GM23338 (cell line): ENCODE measurements at regions not wholly inside any gene's neighbourhood (a gene's known extent, or its start where the extent isn't known, plus 50 kb on each side); places are given as distances from the start of the nearest gene placed in this dataset.

Experiments used
- CREB1 ChIP-seq: fragments of 250-450 bp; sonication (Bioruptor Pico); IDR thresholded peaks from 2 replicates; pipeline ENCODE4 v1.5.0; 2020; ENCODE audit warnings: low read depth, mild to moderate bottlenecking, moderate library complexity
- EZH2 ChIP-seq: fragments of 200-600 bp; sonication (generic); IDR thresholded peaks from one replicate; pipeline ENCODE4 v1.8.0; 2017; ENCODE audit warnings: antibody characterized with exemption, mild to moderate bottlenecking, low read depth; ENCODE audit not compliant: unreplicated experiment
- EZH2phosphoT487 ChIP-seq: fragments of 200-600 bp; sonication (generic); IDR thresholded peaks from one replicate; pipeline ENCODE4 v1.8.1; 2018; ENCODE audit warnings: antibody characterized with exemption; ENCODE audit not compliant: unreplicated experiment
- NANOG ChIP-seq: IDR thresholded peaks from 2 replicates; pipeline ENCODE4 v1.6.1; 2016; ENCODE audit warnings: antibody characterized with exemption, borderline replicate concordance
- POLR2AphosphoS5 ChIP-seq: IDR thresholded peaks from 2 replicates; pipeline ENCODE4 v1.6.1; 2016; ENCODE audit warnings: antibody characterized with exemption, low read depth
- TF ChIP-seq, protein P1 (sequence below), 2 experiments: fragments of 200-600 bp in 1 of 2; sonication (generic) in 1 of 2; conservative IDR thresholded peaks; 2 replicates each; pipeline versions ENCODE4 v1.5.1 to v1.6.1; 2016 to 2017; ENCODE audit warnings: antibody characterized with exemption in 2 of 2, low read depth in 2 of 2, mild to moderate bottlenecking in 2 of 2, moderate library complexity in 1 of 2
- TF ChIP-seq, protein P2 (sequence below): IDR thresholded peaks from one replicate; pipeline ENCODE4 v1.6.1; 2018; ENCODE audit warnings: antibody characterized with exemption; ENCODE audit not compliant: unreplicated experiment
- TF ChIP-seq, protein P3 (sequence below): fragments of 250-450 bp; sonication (Bioruptor Pico); IDR thresholded peaks from 2 replicates; pipeline ENCODE4 v1.5.0; 2020; ENCODE audit warnings: mild to moderate bottlenecking, moderate library complexity

DNA sequence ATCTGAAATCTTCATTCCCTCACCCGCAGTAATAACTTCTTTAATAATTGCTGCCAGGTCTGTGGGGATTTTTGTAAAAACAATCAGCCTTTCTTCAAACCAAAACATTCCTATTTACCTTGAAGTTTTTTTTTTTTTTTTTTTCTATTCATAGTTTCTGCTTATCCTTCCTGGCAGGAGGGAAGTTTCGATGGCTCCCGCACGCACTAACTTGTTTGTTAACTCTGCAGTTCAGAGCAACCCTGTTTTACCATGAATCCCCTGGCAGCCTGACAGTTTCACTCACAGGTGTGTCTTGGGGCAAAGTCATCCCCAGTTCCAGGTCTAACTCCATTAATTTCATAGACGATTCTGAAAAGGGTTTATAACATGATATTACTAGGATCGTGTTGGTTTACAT lies 149.3 kb downstream of the KLF6 start:
- TF ChIP-seq POLR2AphosphoS5 (no peak), EZH2phosphoT487 (no peak), CREB1 (CRISPR knock-in tag) (no peak), EZH2 (no peak), NANOG (no peak)
- TF ChIP-seq, protein P1, sequence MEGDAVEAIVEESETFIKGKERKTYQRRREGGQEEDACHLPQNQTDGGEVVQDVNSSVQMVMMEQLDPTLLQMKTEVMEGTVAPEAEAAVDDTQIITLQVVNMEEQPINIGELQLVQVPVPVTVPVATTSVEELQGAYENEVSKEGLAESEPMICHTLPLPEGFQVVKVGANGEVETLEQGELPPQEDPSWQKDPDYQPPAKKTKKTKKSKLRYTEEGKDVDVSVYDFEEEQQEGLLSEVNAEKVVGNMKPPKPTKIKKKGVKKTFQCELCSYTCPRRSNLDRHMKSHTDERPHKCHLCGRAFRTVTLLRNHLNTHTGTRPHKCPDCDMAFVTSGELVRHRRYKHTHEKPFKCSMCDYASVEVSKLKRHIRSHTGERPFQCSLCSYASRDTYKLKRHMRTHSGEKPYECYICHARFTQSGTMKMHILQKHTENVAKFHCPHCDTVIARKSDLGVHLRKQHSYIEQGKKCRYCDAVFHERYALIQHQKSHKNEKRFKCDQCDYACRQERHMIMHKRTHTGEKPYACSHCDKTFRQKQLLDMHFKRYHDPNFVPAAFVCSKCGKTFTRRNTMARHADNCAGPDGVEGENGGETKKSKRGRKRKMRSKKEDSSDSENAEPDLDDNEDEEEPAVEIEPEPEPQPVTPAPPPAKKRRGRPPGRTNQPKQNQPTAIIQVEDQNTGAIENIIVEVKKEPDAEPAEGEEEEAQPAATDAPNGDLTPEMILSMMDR (conservative IDR thresholded peaks at IDR 0.05; ENCODE audit: low read depth in 2 of 2), result no peak
- TF ChIP-seq, protein P2, sequence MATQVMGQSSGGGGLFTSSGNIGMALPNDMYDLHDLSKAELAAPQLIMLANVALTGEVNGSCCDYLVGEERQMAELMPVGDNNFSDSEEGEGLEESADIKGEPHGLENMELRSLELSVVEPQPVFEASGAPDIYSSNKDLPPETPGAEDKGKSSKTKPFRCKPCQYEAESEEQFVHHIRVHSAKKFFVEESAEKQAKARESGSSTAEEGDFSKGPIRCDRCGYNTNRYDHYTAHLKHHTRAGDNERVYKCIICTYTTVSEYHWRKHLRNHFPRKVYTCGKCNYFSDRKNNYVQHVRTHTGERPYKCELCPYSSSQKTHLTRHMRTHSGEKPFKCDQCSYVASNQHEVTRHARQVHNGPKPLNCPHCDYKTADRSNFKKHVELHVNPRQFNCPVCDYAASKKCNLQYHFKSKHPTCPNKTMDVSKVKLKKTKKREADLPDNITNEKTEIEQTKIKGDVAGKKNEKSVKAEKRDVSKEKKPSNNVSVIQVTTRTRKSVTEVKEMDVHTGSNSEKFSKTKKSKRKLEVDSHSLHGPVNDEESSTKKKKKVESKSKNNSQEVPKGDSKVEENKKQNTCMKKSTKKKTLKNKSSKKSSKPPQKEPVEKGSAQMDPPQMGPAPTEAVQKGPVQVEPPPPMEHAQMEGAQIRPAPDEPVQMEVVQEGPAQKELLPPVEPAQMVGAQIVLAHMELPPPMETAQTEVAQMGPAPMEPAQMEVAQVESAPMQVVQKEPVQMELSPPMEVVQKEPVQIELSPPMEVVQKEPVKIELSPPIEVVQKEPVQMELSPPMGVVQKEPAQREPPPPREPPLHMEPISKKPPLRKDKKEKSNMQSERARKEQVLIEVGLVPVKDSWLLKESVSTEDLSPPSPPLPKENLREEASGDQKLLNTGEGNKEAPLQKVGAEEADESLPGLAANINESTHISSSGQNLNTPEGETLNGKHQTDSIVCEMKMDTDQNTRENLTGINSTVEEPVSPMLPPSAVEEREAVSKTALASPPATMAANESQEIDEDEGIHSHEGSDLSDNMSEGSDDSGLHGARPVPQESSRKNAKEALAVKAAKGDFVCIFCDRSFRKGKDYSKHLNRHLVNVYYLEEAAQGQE, result no peak
- TF ChIP-seq, protein P3, sequence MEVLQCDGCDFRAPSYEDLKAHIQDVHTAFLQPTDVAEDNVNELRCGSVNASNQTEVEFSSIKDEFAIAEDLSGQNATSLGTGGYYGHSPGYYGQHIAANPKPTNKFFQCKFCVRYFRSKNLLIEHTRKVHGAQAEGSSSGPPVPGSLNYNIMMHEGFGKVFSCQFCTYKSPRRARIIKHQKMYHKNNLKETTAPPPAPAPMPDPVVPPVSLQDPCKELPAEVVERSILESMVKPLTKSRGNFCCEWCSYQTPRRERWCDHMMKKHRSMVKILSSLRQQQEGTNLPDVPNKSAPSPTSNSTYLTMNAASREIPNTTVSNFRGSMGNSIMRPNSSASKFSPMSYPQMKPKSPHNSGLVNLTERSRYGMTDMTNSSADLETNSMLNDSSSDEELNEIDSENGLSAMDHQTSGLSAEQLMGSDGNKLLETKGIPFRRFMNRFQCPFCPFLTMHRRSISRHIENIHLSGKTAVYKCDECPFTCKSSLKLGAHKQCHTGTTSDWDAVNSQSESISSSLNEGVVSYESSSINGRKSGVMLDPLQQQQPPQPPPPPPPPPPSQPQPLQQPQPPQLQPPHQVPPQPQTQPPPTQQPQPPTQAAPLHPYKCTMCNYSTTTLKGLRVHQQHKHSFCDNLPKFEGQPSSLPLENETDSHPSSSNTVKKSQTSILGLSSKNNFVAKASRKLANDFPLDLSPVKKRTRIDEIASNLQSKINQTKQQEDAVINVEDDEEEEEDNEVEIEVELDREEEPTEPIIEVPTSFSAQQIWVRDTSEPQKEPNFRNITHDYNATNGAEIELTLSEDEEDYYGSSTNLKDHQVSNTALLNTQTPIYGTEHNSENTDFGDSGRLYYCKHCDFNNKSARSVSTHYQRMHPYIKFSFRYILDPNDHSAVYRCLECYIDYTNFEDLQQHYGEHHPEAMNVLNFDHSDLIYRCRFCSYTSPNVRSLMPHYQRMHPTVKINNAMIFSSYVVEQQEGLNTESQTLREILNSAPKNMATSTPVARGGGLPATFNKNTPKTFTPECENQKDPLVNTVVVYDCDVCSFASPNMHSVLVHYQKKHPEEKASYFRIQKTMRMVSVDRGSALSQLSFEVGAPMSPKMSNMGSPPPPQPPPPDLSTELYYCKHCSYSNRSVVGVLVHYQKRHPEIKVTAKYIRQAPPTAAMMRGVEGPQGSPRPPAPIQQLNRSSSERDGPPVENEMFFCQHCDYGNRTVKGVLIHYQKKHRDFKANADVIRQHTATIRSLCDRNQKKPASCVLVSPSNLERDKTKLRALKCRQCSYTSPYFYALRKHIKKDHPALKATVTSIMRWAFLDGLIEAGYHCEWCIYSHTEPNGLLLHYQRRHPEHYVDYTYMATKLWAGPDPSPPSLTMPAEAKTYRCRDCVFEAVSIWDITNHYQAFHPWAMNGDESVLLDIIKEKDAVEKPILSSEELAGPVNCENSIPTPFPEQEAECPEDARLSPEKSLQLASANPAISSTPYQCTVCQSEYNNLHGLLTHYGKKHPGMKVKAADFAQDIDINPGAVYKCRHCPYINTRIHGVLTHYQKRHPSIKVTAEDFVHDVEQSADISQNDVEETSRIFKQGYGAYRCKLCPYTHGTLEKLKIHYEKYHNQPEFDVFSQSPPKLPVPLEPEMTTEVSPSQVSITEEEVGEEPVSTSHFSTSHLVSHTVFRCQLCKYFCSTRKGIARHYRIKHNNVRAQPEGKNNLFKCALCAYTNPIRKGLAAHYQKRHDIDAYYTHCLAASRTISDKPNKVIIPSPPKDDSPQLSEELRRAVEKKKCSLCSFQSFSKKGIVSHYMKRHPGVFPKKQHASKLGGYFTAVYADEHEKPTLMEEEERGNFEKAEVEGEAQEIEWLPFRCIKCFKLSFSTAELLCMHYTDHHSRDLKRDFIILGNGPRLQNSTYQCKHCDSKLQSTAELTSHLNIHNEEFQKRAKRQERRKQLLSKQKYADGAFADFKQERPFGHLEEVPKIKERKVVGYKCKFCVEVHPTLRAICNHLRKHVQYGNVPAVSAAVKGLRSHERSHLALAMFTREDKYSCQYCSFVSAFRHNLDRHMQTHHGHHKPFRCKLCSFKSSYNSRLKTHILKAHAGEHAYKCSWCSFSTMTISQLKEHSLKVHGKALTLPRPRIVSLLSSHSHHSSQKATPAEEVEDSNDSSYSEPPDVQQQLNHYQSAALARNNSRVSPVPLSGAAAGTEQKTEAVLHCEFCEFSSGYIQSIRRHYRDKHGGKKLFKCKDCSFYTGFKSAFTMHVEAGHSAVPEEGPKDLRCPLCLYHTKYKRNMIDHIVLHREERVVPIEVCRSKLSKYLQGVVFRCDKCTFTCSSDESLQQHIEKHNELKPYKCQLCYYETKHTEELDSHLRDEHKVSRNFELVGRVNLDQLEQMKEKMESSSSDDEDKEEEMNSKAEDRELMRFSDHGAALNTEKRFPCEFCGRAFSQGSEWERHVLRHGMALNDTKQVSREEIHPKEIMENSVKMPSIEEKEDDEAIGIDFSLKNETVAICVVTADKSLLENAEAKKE (CRISPR knock-in tag), result no peak
